GM12878 (cell line): ENCODE measurements at regions not wholly inside any gene's neighbourhood (a gene's known extent, or its start where the extent isn't known, plus 50 kb on each side); places are given as distances from the start of the nearest gene placed in this dataset.

Experiments used
- IKZF1 ChIP-seq: fragments of 450-650 bp; conservative IDR thresholded peaks from 2 replicates; pipeline ENCODE4 v1.6.1; 2017; ENCODE audit warnings: antibody characterized with exemption, mild to moderate bottlenecking
- ZNF217 ChIP-seq: fragments of 450-650 bp; IDR thresholded peaks from 2 replicates; pipeline ENCODE4 v1.6.1; 2017; ENCODE audit warnings: antibody characterized with exemption, mild to moderate bottlenecking
- TF ChIP-seq, protein P1 (sequence below): IDR thresholded peaks from 2 replicates; pipeline ENCODE4 v1.6.1; 2012; ENCODE audit warnings: mild to moderate bottlenecking, low read depth, low read length

DNA sequence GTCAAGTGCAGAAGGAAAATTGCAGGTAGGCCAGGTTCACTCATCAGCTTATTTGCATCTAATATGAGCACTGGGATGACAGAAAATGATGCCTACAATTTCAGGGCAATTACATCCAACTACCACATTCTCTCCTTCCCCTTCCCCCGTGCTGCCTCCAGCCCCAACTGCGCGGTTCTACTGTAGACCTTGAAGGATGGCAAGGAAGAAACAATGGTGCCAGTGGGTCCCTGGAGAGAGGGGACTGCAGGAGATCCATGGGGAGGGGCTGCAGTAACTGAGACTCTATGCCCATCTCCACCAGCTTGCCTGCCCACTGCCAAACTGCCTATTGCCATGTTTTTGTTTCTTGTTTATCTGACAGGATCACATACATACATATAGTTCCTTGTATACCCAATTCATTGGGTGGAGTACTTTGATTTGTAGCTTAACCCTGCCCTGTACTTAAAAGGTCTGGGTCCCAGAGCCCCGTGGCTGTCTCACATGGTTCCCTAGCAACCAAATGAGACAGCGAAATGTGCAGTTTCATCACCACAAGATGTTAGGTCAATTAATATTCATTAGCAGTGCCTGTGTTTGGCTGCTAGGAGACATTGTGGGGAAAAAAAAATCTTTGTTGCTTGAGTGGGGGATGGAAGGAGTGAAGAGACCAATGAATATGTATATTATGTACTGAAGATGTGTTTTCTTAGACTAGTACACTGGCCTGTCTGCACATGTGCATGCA is 253.5 kb upstream of the PLET1 start:
- TF ChIP-seq, protein P1, sequence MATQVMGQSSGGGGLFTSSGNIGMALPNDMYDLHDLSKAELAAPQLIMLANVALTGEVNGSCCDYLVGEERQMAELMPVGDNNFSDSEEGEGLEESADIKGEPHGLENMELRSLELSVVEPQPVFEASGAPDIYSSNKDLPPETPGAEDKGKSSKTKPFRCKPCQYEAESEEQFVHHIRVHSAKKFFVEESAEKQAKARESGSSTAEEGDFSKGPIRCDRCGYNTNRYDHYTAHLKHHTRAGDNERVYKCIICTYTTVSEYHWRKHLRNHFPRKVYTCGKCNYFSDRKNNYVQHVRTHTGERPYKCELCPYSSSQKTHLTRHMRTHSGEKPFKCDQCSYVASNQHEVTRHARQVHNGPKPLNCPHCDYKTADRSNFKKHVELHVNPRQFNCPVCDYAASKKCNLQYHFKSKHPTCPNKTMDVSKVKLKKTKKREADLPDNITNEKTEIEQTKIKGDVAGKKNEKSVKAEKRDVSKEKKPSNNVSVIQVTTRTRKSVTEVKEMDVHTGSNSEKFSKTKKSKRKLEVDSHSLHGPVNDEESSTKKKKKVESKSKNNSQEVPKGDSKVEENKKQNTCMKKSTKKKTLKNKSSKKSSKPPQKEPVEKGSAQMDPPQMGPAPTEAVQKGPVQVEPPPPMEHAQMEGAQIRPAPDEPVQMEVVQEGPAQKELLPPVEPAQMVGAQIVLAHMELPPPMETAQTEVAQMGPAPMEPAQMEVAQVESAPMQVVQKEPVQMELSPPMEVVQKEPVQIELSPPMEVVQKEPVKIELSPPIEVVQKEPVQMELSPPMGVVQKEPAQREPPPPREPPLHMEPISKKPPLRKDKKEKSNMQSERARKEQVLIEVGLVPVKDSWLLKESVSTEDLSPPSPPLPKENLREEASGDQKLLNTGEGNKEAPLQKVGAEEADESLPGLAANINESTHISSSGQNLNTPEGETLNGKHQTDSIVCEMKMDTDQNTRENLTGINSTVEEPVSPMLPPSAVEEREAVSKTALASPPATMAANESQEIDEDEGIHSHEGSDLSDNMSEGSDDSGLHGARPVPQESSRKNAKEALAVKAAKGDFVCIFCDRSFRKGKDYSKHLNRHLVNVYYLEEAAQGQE = no peak
- no peak for TF ChIP-seq IKZF1
- no peak for TF ChIP-seq ZNF217
